Mononuclear cell (primary cell): ENCODE measurements at regions not wholly inside any gene's neighbourhood (a gene's known extent, or its start where the extent isn't known, plus 50 kb on each side); places are given as distances from the start of the nearest gene placed in this dataset.

Source experiments
- H3K27me3 ChIP-seq: 2 replicates; pipeline ENCODE4 v1.6.0; 2011; ENCODE audit warnings: low read length, control low read depth; ENCODE audit not compliant: insufficient read depth
- H3K4me1 ChIP-seq: 2 replicates; pipeline ENCODE4 v1.5.1; 2011; ENCODE audit warnings: mild to moderate bottlenecking, low read length, control low read depth; ENCODE audit not compliant: insufficient read depth
- H3K4me3 ChIP-seq: 2 replicates; pipeline ENCODE4 v1.5.1; 2011; ENCODE audit warnings: mild to moderate bottlenecking, low read length, moderate library complexity
- H3K9me3 ChIP-seq: 2 replicates; pipeline ENCODE4 v1.5.1; 2011; ENCODE audit warnings: low read depth, mild to moderate bottlenecking, control low read depth, low read length

DNA sequence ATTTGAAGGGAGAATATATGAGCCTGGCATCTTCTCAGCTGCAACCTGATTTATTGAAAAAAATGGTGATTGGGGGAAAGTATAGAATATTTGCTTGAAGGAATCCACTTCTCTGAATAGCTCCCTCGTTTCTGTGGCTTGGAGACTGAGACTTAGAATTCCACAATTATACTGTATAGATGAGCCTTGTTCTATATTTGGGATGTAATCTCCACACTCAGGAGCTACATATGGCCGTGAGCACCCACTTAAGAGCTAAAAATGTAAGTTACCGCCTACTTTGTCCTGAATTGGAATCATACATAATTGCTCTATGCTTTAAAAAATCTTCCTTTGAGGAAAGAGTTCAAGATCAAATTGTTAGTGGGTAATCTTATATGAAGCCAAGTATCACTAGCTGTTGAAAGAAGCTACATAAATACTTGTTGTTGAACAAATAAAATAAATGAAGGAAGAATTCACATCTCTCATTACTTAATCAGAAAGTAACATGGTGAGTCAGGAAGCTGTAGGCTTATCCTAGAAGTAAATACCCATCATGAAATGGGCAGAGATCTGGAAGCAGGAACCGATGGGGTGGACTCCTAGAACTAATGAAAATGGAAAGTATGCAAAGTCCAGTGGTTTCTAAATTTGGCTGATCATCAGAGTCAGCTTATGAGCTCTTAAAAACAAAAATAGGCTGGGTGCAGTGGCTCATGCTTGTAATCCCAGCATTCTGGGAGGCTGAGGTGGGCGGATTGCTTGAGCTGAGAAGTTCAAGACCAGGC, 254.3 kb downstream of the SOX4 start:
- Histone ChIP-seq H3K9me3 (no peaks in the 10 kb centered on the region), H3K4me1 (peaks cover 15% of the 10 kb centered on the region), H3K27me3 (no peaks in the 10 kb centered on the region), H3K4me3 (no peak overlapping the region)

DNA sequence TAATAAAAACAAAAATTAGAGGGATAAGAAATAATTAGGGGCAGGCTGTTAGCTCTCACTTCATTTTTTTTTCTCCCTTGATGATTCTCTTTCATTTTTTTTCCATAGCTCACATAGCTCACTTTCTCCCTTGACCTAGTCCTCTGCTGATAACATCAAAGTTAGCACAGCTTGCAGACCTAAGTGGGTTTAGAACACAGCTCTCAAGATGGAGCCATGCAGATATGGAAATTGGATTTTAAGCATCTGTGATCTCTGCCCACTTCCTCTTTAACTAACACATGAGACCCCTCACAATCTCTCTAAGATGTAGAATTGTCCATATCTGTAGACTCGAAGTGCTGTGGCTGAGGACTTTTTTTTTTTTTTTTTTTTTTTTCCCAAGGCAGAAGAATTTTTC, 257.1 kb downstream of the SOX4 start:
- Histone ChIP-seq H3K27me3 (no peaks in the 10 kb centered on the region), H3K4me1 (peaks cover 22% of the 10 kb centered on the region), H3K4me3 (no peak overlapping the region), H3K9me3 (no peaks in the 10 kb centered on the region)

- Histone ChIP-seq H3K4me1 (peaks cover 32% of the 10 kb centered on the region), H3K9me3 (no peaks in the 10 kb centered on the region), H3K4me3 (peak overlapping the region; percentile 20), H3K27me3 (no peaks in the 10 kb centered on the region)
Measured at GRCh38 chr6:21855811-21856455, 262.4 kb downstream of the SOX4 start.

- Histone ChIP-seq H3K9me3 (no peaks in the 10 kb centered on the region), H3K4me1 (peaks cover 37% of the 10 kb centered on the region), H3K4me3 (no peak overlapping the region), H3K27me3 (no peaks in the 10 kb centered on the region)
Measured at GRCh38 chr6:21856456-21856825, 262.9 kb downstream of the SOX4 start.

DNA sequence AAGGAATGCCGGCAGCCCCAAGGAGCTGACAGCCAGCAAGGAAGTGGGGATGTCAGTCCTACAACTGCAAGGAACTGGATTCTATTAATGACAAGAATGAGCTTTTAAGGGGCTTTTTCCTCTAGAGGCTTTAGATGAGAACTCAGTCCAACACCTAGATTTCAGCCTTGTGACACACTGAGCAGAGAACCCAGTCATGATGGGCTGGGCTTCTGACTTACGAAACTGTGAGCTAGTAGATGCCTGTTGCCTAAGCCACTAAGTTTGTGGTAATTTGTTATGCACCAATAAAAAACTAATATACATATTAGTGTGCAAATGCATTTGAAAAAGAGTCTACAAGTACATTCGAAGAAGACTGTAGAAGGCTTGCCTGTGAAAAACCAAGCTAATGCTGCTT, 263.3 kb downstream of the SOX4 start:
- no peak overlapping the region for H3K4me3 ChIP-seq
- H3K9me3 ChIP-seq, result no peaks in the 10 kb centered on the region
- no peaks in the 10 kb centered on the region for H3K27me3 ChIP-seq
- peaks cover 38% of the 10 kb centered on the region for H3K4me1 ChIP-seq

- H3K27me3 ChIP-seq, result no peaks in the 10 kb centered on the region
- no peak overlapping the region for H3K4me3 ChIP-seq
- peaks cover 38% of the 10 kb centered on the region for H3K4me1 ChIP-seq
- no peaks in the 10 kb centered on the region for H3K9me3 ChIP-seq
Measured at GRCh38 chr6:21858076-21858475, 264.5 kb downstream of the SOX4 start.

- Histone ChIP-seq H3K4me3 (no peak overlapping the region), H3K27me3 (no peaks in the 10 kb centered on the region), H3K4me1 (peaks cover 38% of the 10 kb centered on the region), H3K9me3 (no peaks in the 10 kb centered on the region)
Measured at GRCh38 chr6:21859193-21859735, 265.7 kb downstream of the SOX4 start.

GRCh38 chr6:21861942-21862341, 268.4 kb downstream of the SOX4 start:
- Histone ChIP-seq H3K4me3 (no peak overlapping the region), H3K27me3 (no peaks in the 10 kb centered on the region), H3K9me3 (no peaks in the 10 kb centered on the region), H3K4me1 (peaks cover 18% of the 10 kb centered on the region)

DNA sequence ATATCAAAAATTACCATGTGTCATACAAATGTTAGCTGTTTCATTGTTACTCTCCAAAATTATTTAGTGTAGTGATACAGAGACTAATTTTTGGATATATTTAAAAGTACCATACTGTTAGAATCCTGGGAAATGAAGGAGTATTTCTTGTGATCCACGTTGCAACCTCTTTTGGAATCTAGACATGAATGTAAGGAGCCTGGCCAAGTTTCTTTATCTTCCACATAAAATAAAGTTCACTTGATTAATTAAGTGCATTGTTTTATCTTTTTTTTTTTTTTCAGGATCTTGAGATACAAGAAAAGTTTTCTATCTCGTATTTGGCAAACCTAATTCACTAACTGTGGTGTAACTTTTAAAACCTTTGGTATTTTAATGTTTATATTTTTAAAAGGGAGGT, 270.7 kb downstream of the SOX4 start:
- Histone ChIP-seq H3K27me3 (no peaks in the 10 kb centered on the region), H3K4me1 (peaks cover 11% of the 10 kb centered on the region), H3K4me3 (no peak overlapping the region), H3K9me3 (no peaks in the 10 kb centered on the region)

DNA sequence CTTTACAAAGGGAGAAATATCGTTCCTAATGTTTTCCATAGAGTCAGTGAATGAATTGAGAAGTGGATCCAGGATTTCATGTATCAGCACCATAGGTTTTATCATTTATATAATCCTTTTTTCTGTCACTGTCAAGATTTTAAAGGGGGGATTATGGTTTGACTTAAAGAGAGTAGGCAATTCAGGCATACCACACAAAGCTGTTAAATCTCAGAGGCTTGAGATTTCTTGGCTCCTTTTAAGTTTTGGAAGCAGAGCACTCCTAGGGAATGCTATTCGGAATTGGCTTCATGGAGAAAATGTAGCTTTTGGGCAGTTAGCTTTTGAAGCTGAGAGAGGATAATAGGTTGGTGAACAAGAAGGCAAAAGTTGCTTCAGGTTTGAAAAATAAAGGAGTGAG, 274.7 kb downstream of the SOX4 start:
- Histone ChIP-seq H3K27me3 (no peaks in the 10 kb centered on the region), H3K9me3 (no peaks in the 10 kb centered on the region), H3K4me3 (no peak overlapping the region)

DNA sequence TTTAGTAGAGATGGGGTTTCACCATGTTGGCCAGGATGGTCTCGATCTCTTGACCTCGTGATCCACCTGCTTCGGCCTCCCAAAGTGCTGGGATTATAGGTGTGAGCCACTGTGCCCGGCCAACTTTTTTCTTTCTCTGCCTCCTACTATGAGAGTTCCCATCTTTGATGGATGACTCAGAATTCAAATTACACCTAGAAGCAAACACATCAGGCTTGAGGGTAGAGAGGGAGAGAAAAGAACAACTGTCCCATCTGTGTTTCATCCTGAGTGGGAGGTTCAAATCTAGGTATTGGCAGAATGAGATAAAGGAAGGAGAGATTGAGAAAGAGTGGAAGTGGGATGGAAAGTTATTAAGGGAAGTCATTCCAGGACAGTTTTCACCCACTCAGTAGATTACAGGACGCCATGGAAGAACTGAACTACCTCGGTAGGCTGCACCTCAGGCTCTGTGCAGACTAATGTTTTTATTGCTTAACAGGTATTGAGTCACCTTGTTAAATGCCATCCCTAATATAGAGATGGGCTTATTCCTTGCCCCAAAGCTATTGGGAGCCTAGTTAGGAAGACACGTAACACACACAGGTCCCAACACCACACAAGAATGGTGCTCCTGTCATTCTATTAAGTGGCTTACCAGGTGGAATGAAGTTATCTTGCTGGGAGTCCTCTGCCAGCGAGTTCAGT, 275.7 kb downstream of the SOX4 start:
- Histone ChIP-seq H3K27me3 (no peaks in the 10 kb centered on the region), H3K9me3 (no peaks in the 10 kb centered on the region), H3K4me3 (no peak overlapping the region), H3K4me1 (no peaks in the 10 kb centered on the region)

More for the DNA sequence above, 274.7 kb downstream of the SOX4 start:
- H3K4me1 ChIP-seq, result no peaks in the 10 kb centered on the region

DNA sequence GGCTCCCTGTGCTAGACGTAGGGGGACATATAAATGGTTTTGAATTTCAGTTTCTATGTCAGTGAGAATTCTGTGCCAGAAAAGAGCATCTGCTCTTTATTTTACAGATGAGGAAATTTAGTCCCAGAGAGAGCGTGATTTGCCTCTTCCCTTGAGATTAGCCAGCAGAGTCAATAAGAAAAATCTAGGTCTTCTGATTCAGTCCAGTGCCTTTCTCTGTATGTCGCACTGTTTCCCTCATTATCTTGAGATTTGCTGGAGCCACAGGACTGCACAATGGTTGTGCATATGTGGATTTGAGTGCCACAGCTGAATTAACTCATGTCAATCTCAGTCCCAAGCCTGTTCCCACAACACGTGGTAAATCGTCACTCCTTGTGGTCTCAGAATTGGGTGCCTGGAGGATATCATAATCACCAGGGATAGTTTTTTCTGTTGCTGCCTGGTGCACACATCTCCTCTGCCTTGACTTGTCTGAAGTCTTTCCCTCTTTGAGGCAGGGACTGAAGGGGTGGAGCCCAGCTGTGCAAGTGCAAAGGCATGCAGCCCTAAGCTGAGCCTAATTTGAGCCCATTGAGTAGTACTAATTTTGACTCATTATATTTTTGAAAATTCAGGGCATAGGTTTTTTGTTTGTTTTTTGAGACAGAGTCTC, 276.7 kb downstream of the SOX4 start:
- Histone ChIP-seq H3K27me3 (no peaks in the 10 kb centered on the region), H3K4me3 (no peak overlapping the region), H3K9me3 (no peaks in the 10 kb centered on the region), H3K4me1 (no peaks in the 10 kb centered on the region)

- Histone ChIP-seq H3K9me3 (no peaks in the 10 kb centered on the region), H3K4me3 (no peak overlapping the region), H3K27me3 (no peaks in the 10 kb centered on the region), H3K4me1 (no peaks in the 10 kb centered on the region)
Measured at GRCh38 chr6:21871831-21872230, 278.3 kb downstream of the SOX4 start.

DNA sequence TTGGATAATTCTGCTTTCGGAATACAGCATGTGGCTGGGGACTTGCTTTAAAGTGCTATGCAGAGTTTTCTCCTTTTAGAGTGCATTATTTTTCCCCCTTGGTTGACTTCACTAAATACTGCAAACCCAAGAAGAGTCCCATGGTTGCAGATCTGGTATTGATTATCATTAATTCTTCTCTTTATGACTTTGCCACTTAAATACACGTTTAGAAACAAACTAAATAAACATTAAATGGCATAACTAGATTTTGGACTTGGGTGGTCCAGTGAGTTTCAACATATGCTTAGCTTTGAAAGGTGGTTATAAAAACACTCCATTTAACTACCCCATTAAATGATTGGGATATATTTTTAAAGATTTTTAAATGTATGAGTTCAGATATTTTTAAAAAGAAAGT, 279.2 kb downstream of the SOX4 start:
- no peaks in the 10 kb centered on the region for H3K27me3 ChIP-seq
- no peak overlapping the region for H3K4me3 ChIP-seq
- H3K4me1 ChIP-seq, result no peaks in the 10 kb centered on the region
- H3K9me3 ChIP-seq, result no peaks in the 10 kb centered on the region

DNA sequence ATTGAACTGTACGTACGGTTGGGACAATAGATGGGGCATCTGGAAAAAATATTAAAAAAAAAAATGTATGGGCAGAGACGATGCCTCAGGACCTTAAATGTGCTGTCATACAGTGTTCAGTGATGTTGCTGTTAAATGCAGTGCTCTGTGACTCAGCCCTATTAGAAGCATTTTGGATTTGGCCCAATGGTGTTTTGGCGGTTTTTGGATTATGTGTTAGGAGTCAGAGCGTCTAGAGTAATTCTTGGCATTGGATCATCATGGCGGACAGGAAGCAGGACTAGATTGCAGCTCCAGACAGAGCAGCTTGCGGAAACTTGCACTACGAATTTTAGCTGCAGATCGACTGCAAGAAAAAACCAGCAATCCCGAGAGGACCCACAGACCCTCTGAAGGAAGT, 280.0 kb downstream of the SOX4 start:
- Histone ChIP-seq H3K9me3 (no peaks in the 10 kb centered on the region), H3K4me1 (no peaks in the 10 kb centered on the region), H3K27me3 (no peaks in the 10 kb centered on the region), H3K4me3 (no peak overlapping the region)
